Naive thymus-derived CD4-positive, alpha-beta T cell (primary cell): ENCODE measurements at regions not wholly inside any gene's neighbourhood (a gene's known extent, or its start where the extent isn't known, plus 50 kb on each side); places are given as distances from the start of the nearest gene placed in this dataset.

Experiments
- ATAC-seq: fragments of 150-1000 bp; cut with Tn5 transposase; 2 replicates; pipeline ENCODE4 v1.10.0; 2021; ENCODE audit warnings: mild to moderate bottlenecking, moderate library complexity
- CTCF ChIA-PET: fragments of 350-600 bp; sonication (Branson Sonifier 250); formaldehyde crosslinking; loops from one replicate; lab custom pipeline; 2021; ENCODE audit warnings: antibody characterized with exemption; lab: Charles Lee
- POLR2A ChIA-PET: fragments of 350-600 bp; sonication (Branson Sonifier 250); formaldehyde crosslinking; loops from one replicate; lab custom pipeline; 2021; ENCODE audit warnings: antibody characterized with exemption, inconsistent platforms; lab: Charles Lee
- DNase-seq, 9 donors: peaks; one replicate each; pipeline versions ENCODE4 v3.0.0 to v3.0.0-alpha.2; 2020 to 2022; ENCODE audit warnings: mixed read lengths in 1 of 9
- H3K27ac ChIP-seq: one replicate; pipeline ENCODE4 v1.7.0; 2013; ENCODE audit warnings: mild to moderate bottlenecking, low read depth, low read length, moderate library complexity
- H3K27me3 ChIP-seq, 2 donors: one replicate each; pipeline ENCODE4 v1.7.0; 2013; ENCODE audit warnings: low read length in 2 of 2, mild to moderate bottlenecking in 2 of 2, moderate library complexity in 2 of 2; ENCODE audit not compliant: control insufficient read depth in 2 of 2, insufficient read depth in 2 of 2
- H3K36me3 ChIP-seq, 3 experiments: 1 replicate in 2 of 3; 2 replicates in 1 of 3; pipeline ENCODE4 v1.7.0; 2013; ENCODE audit warnings: low read length in 3 of 3, mild to moderate bottlenecking in 3 of 3, moderate library complexity in 1 of 3; ENCODE audit not compliant: insufficient read depth in 3 of 3, control insufficient read depth in 2 of 3
- H3K4me1 ChIP-seq, 2 donors: one replicate each; pipeline ENCODE4 v1.7.0; 2013; ENCODE audit warnings: low read length in 2 of 2, mild to moderate bottlenecking in 2 of 2, moderate library complexity in 1 of 2; ENCODE audit not compliant: control insufficient read depth in 2 of 2, insufficient read depth in 2 of 2
- H3K4me3 ChIP-seq: 2 replicates; pipeline ENCODE4 v1.7.0; 2013; ENCODE audit warnings: mild to moderate bottlenecking, low read length
- H3K9me3 ChIP-seq, 3 experiments: 1 replicate in 2 of 3; 2 replicates in 1 of 3; pipeline ENCODE4 v1.7.0; 2013; ENCODE audit warnings: low read length in 3 of 3; ENCODE audit not compliant: control insufficient read depth in 2 of 3
- H3K27ac Mint-ChIP-seq, 9 donors: one replicate each; pipeline ENCODE4 v1.8.0; 2020 to 2022; ENCODE audit warnings: mixed read lengths in 9 of 9, mild to moderate bottlenecking in 8 of 9, moderate library complexity in 5 of 9, inconsistent platforms in 2 of 9
- H3K27me3 Mint-ChIP-seq, 5 donors: one replicate each; pipeline ENCODE4 v1.8.0; 2021 to 2022; ENCODE audit warnings: mixed read lengths in 5 of 5, mild to moderate bottlenecking in 1 of 5
- H3K36me3 Mint-ChIP-seq, 5 donors: one replicate each; pipeline ENCODE4 v1.8.0; 2020 to 2022; ENCODE audit warnings: mixed read lengths in 5 of 5, mild to moderate bottlenecking in 3 of 5, inconsistent platforms in 1 of 5
- H3K4me1 Mint-ChIP-seq, 7 donors: one replicate each; pipeline ENCODE4 v1.8.0; 2020 to 2022; ENCODE audit warnings: mixed read lengths in 7 of 7, mild to moderate bottlenecking in 3 of 7, inconsistent platforms in 1 of 7
- H3K4me3 Mint-ChIP-seq, 10 donors: one replicate each; pipeline ENCODE4 v1.8.0; 2020 to 2022; ENCODE audit warnings: mild to moderate bottlenecking in 10 of 10, mixed read lengths in 10 of 10, moderate library complexity in 6 of 10, inconsistent platforms in 2 of 10
- H3K9me3 Mint-ChIP-seq, 11 donors: one replicate each; pipeline ENCODE4 v1.8.0; 2020 to 2022; ENCODE audit warnings: mixed read lengths in 11 of 11, mild to moderate bottlenecking in 4 of 11, inconsistent platforms in 1 of 11, moderate library complexity in 1 of 11
- intact Hi-C, 2 donors: fragments of 100-400 bp; cut with micrococcal nuclease; formaldehyde crosslinking; loops; one replicate each; pipeline ENCODE4 v1.15.1; 2023

- H3K9me3 ChIP-seq, result no peaks in the 10 kb centered on the region
- H3K4me1 ChIP-seq, result no peaks in the 10 kb centered on the region
- Mint-ChIP-seq H3K27ac (no peak overlapping the region), H3K36me3 (no peaks in the 10 kb centered on the region), H3K4me1 (peaks cover 0 to 5% (median 0%) of the 10 kb centered on the region in 7 donors), H3K27me3 (peaks cover 30 to 71% (median 55%) of the 10 kb centered on the region in 5 donors), H3K9me3 (peaks cover 0 to 1% (median 0%) of the 10 kb centered on the region in 11 donors), H3K4me3 (no peak overlapping the region)
- ChIA-PET POLR2A (no interaction called here), CTCF (no interaction called here)
- ATAC-seq (peak; percentile 45), DNase-seq (peak in 7 of 9 donors; percentile 13 to 43 (median 32))
- no peak overlapping the region for H3K27ac ChIP-seq
- H3K36me3 ChIP-seq, result no peaks in the 10 kb centered on the region
- H3K27me3 ChIP-seq, result no peaks in the 10 kb centered on the region
- no peak overlapping the region for H3K4me3 ChIP-seq
- intact Hi-C loops, result loop anchor here (5.0 to 10.0 kb wide), 2 partner anchors 1473 to 1475 kb away; no protein-coding TSS in a partner anchor
Measured at GRCh38 chr20:16801919-16802651, 53.9 kb downstream of the OTOR start.

DNA sequence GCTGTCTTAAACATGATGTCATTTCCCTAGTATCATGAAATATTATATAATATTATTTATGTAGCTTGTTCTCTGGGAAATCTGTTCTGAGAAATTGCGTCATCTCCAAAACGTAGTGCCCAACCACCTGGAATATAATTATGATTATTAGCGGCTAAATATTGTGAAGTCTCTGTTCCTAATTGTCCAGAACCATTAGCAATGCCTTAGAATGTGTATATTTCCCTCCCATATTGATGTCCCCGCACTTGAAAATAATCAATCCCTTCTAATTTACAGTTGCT lies 54.4 kb downstream of the OTOR start:
- ATAC-seq (no peak), DNase-seq (no peak)
- H3K4me3 Mint-ChIP-seq, result no peak overlapping the region
- H3K9me3 Mint-ChIP-seq, result peaks cover 0 to 3% (median 0%) of the 10 kb centered on the region in 11 donors
- intact Hi-C loops, result loop anchor here (5.0 to 10.0 kb wide), 2 partner anchors 1472 to 1475 kb away; no protein-coding TSS in a partner anchor
- CTCF ChIA-PET, result interaction anchor here (0.6 kb wide), 1 partner anchor 17 kb away, joined by 3 read pairs; no protein-coding TSS in a partner anchor
- no peak overlapping the region for H3K27ac Mint-ChIP-seq
- Histone ChIP-seq H3K4me1 (no peaks in the 10 kb centered on the region), H3K36me3 (no peaks in the 10 kb centered on the region), H3K9me3 (no peaks in the 10 kb centered on the region), H3K4me3 (no peak overlapping the region), H3K27me3 (no peaks in the 10 kb centered on the region), H3K27ac (no peak overlapping the region)
- no peaks in the 10 kb centered on the region for H3K36me3 Mint-ChIP-seq
- peaks cover 0 to 5% (median 0%) of the 10 kb centered on the region in 7 donors for H3K4me1 Mint-ChIP-seq
- peaks cover 31 to 74% (median 56%) of the 10 kb centered on the region in 5 donors for H3K27me3 Mint-ChIP-seq
- POLR2A ChIA-PET, result no interaction called here

DNA sequence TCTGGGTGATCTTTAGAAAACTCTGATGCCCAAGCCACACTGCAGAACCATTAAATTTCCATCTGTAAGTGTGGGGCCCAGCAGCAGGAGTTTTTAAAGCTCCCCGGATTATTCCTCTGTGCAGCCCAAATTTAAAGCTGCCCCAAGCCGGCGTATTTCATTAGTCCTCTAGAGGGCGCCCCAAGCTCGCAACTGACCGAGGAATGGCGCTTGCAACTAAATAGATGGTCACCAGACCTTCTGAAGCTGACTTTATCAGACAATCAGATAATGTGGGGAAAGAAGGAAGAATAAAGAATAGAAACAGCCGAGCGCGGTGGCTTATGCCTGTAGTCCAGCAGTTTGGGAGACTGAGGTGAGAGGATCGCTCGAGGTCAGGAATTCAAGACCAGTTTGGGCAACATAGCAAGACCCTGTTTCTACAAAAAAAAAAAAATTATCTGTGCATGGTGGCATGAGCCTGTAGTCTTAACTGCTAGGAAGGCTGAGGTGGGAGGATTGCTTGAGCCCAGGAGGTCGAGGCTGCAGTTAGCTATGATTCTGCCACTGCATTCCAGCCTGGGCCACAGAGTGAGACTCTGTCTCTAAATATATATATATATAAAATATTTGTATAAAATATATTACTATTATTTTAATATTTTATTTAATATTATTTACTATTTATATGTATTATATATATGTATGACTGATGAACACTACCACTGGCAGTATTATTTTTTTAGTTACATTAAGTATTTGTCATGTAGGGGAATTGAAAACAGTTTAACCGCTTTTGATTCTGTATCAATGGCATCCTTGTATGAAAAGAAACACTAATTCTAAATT lies 56.0 kb downstream of the OTOR start:
- Mint-ChIP-seq H3K4me1 (peaks cover 0 to 5% (median 0%) of the 10 kb centered on the region in 7 donors), H3K27me3 (peaks cover 35 to 66% (median 57%) of the 10 kb centered on the region in 5 donors), H3K27ac (no peak overlapping the region), H3K36me3 (no peaks in the 10 kb centered on the region), H3K4me3 (no peak overlapping the region), H3K9me3 (peaks cover 0 to 4% (median 0%) of the 10 kb centered on the region in 11 donors)
- H3K27ac ChIP-seq, result no peak overlapping the region
- ChIA-PET CTCF (interaction anchor here (0.5 to 2.3 kb wide), 4 partner anchors 16 to 1193 kb away, joined by 3 to 7 read pairs (median 3); no protein-coding TSS in a partner anchor), POLR2A (no interaction called here)
- DNase-seq (peak in 3 of 9 donors; percentile 10 to 46 (median 33)), ATAC-seq (no peak)
- H3K4me3 ChIP-seq, result no peak overlapping the region
- no peaks in the 10 kb centered on the region for H3K9me3 ChIP-seq
- intact Hi-C loops, result loop anchor here (1.0 to 10.0 kb wide), 5 partner anchors 17 to 1473 kb away; no protein-coding TSS in a partner anchor
- no peaks in the 10 kb centered on the region for H3K36me3 ChIP-seq
- H3K27me3 ChIP-seq, result no peaks in the 10 kb centered on the region
- H3K4me1 ChIP-seq, result no peaks in the 10 kb centered on the region

GRCh38 chr20:16804793-16805187 lies 56.6 kb downstream of the OTOR start:
- peaks cover 0 to 4% (median 0%) of the 10 kb centered on the region in 11 donors for H3K9me3 Mint-ChIP-seq
- H3K27ac Mint-ChIP-seq, result no peak overlapping the region
- H3K4me1 Mint-ChIP-seq, result peaks cover 0 to 5% (median 0%) of the 10 kb centered on the region in 7 donors
- intact Hi-C loops, result loop anchor here (1.0 to 10.0 kb wide), 5 partner anchors 17 to 1473 kb away; no protein-coding TSS in a partner anchor
- H3K36me3 ChIP-seq, result no peaks in the 10 kb centered on the region
- H3K4me3 ChIP-seq, result no peak overlapping the region
- H3K27me3 Mint-ChIP-seq, result peaks cover 35 to 65% (median 57%) of the 10 kb centered on the region in 5 donors
- ChIA-PET CTCF (interaction anchor here (0.9 to 2.3 kb wide), 2 partner anchors 16 to 39 kb away, joined by 3 to 7 read pairs; no protein-coding TSS in a partner anchor), POLR2A (no interaction called here)
- H3K4me3 Mint-ChIP-seq, result no peak overlapping the region
- no peaks in the 10 kb centered on the region for H3K27me3 ChIP-seq
- H3K4me1 ChIP-seq, result no peaks in the 10 kb centered on the region
- DNase-seq (no peak), ATAC-seq (no peak)
- H3K36me3 Mint-ChIP-seq, result no peaks in the 10 kb centered on the region
- H3K9me3 ChIP-seq, result no peaks in the 10 kb centered on the region
- no peak overlapping the region for H3K27ac ChIP-seq

GRCh38 chr20:16806061-16806460 lies 57.9 kb downstream of the OTOR start:
- no peak overlapping the region for H3K27ac Mint-ChIP-seq
- CTCF ChIA-PET, result interaction anchor here (0.5 kb wide), 1 partner anchor 99 kb away, joined by 4 read pairs; no protein-coding TSS in a partner anchor
- H3K27me3 Mint-ChIP-seq, result peaks cover 35 to 60% (median 57%) of the 10 kb centered on the region in 5 donors

DNA sequence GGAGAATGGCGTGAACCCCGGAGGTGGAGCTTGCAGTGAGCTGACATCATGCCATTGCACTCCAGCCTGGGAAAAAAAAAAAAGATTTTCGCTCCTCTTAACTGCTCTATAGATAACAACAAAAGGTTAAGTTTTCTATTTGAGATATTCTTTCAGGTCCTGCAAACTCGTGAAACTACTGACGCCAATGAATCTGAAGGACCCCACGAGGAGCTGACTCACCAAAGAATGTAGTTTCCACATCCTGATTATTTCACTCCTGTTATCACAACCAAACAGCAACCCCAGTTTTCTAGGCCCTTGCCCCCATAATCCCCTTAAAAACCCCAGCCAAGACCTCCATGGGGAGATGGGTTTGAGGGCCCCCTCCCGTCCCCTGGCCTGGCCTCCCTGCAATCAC lies 58.7 kb downstream of the OTOR start:
- no peak overlapping the region for H3K27ac ChIP-seq
- ATAC-seq, result no peak
- CTCF ChIA-PET, result no interaction called here
- no peak overlapping the region for H3K4me3 ChIP-seq
- H3K4me1 Mint-ChIP-seq, result peaks cover 0 to 5% (median 0%) of the 10 kb centered on the region in 7 donors
- H3K36me3 Mint-ChIP-seq, result no peaks in the 10 kb centered on the region
- peaks cover 37 to 59% (median 58%) of the 10 kb centered on the region in 5 donors for H3K27me3 Mint-ChIP-seq
- DNase-seq, result no peak
- H3K36me3 ChIP-seq, result no peaks in the 10 kb centered on the region
- no peak overlapping the region for H3K27ac Mint-ChIP-seq
- no peaks in the 10 kb centered on the region for H3K9me3 ChIP-seq
- intact Hi-C loops, result loop anchor here in 1 of 2 donors (10.0 kb wide), 1 partner anchor 1468 kb away; no protein-coding TSS in a partner anchor
- H3K4me1 ChIP-seq, result no peaks in the 10 kb centered on the region
- H3K27me3 ChIP-seq, result no peaks in the 10 kb centered on the region
- H3K9me3 Mint-ChIP-seq, result peaks cover 0 to 4% (median 0%) of the 10 kb centered on the region in 11 donors
- H3K4me3 Mint-ChIP-seq, result no peak overlapping the region
- POLR2A ChIA-PET, result no interaction called here

More at GRCh38 chr20:16806061-16806460, 57.9 kb downstream of the OTOR start:
- no peaks in the 10 kb centered on the region for H3K4me1 ChIP-seq
- Mint-ChIP-seq H3K4me1 (peaks cover 0 to 5% (median 0%) of the 10 kb centered on the region in 7 donors), H3K36me3 (no peaks in the 10 kb centered on the region), H3K9me3 (peaks cover 0 to 4% (median 0%) of the 10 kb centered on the region in 11 donors), H3K4me3 (no peak overlapping the region)
- ATAC-seq (no peak), DNase-seq (no peak)
- H3K4me3 ChIP-seq, result no peak overlapping the region
- H3K9me3 ChIP-seq, result no peaks in the 10 kb centered on the region
- POLR2A ChIA-PET, result no interaction called here
- no peak overlapping the region for H3K27ac ChIP-seq
- no peaks in the 10 kb centered on the region for H3K27me3 ChIP-seq
- intact Hi-C loops, result loop anchor here in 1 of 2 donors (10.0 kb wide), 1 partner anchor 1469 kb away; no protein-coding TSS in a partner anchor
- H3K36me3 ChIP-seq, result no peaks in the 10 kb centered on the region
